T47D (cell line): ENCODE measurements at regions not wholly inside any gene's neighbourhood (a gene's known extent, or its start where the extent isn't known, plus 50 kb on each side); places are given as distances from the start of the nearest gene placed in this dataset.
A peak's percentile ranks its signal among the peaks of the same experiment; 100 is the strongest.
"Not testable (repeated sequence)": the region's sequence is repeated elsewhere in the genome, so short reads cannot be mapped to it uniquely, and the experiment has no call there.

Experiments
- DNase-seq, 2 experiments: peaks; one replicate each; pipeline versions ENCODE4 v3.0.0 to v3.0.0-alpha.2; 2011 to 2012; ENCODE audit warnings: low read depth in 1 of 2, low spot score in 1 of 2
- JUND ChIP-seq: IDR thresholded peaks from 2 replicates; pipeline ENCODE4 v1.6.1; 2012; ENCODE audit warnings: low read depth
- in situ Hi-C: cut with HindIII; loops from 2 replicates; pipeline ENCODE4 v1.10.0; 2016; ENCODE audit warnings: low sequenced_read_pairs, low pct_unique_long_range_greater_than_20kb

GRCh38 chr9:75197561-75197960, 109.2 kb downstream of the OSTF1 start:
- in situ Hi-C loops: no loop called here
- DNase-seq: no peak
- TF ChIP-seq JUND: no peak

GRCh38 chr9:75198436-75198835, 110.1 kb downstream of the OSTF1 start:
- DNase-seq: no peak
- in situ Hi-C loops: no loop called here
- no peak for TF ChIP-seq JUND

GRCh38 chr9:75200892-75201470, 112.7 kb downstream of the OSTF1 start:
- in situ Hi-C loops: no loop called here
- DNase-seq: peak; percentile 43 to 80
- TF ChIP-seq JUND: no peak

- no peak for TF ChIP-seq JUND
- in situ Hi-C loops: no loop called here
- no peak for DNase-seq
Observed at GRCh38 chr9:75201480-75202209, 113.3 kb downstream of the OSTF1 start.

- DNase-seq, in situ Hi-C loops: not testable (repeated sequence)
Observed at GRCh38 chr9:75207997-75208396, 119.7 kb downstream of the OSTF1 start.

- TF ChIP-seq JUND: no peak
- in situ Hi-C loops: no loop called here
Observed at GRCh38 chr9:75210215-75210614, 121.9 kb downstream of the OSTF1 start.

GRCh38 chr9:75213765-75214164, 125.5 kb downstream of the OSTF1 start:
- TF ChIP-seq JUND: no peak
- no peak for DNase-seq
- in situ Hi-C loops: no loop called here

More at GRCh38 chr9:75210215-75210614, 121.9 kb downstream of the OSTF1 start:
- no peak for DNase-seq

GRCh38 chr9:75226403-75227139, 138.3 kb downstream of the OSTF1 start:
- in situ Hi-C loops: no loop called here
- no peak for DNase-seq
- TF ChIP-seq JUND: no peak

GRCh38 chr9:75228893-75229292, 140.6 kb downstream of the OSTF1 start:
- peak in 1 of 2 experiments; percentile 50 for DNase-seq
- in situ Hi-C loops: no loop called here
- no peak for TF ChIP-seq JUND

GRCh38 chr9:75229605-75230332, 141.5 kb downstream of the OSTF1 start:
- peak; percentile 31 to 91 for DNase-seq
- TF ChIP-seq JUND: peak; percentile 62
- in situ Hi-C loops: no loop called here

- DNase-seq: no peak
- no peak for TF ChIP-seq JUND
- in situ Hi-C loops: no loop called here
Observed at GRCh38 chr9:75230469-75230868, 142.2 kb downstream of the OSTF1 start.

- TF ChIP-seq JUND: no peak
- DNase-seq: no peak
- in situ Hi-C loops: no loop called here
Observed at GRCh38 chr9:75231167-75231566, 142.9 kb downstream of the OSTF1 start.
